Spinal cord (tissue), 9 donors: ENCODE measurements at regions not wholly inside any gene's neighbourhood (a gene's known extent, or its start where the extent isn't known, plus 50 kb on each side); places are given as distances from the start of the nearest gene placed in this dataset.
A peak's percentile ranks its signal among the peaks of the same experiment; 100 is the strongest.
"Not testable (repeated sequence)": the region's sequence is repeated elsewhere in the genome, so short reads cannot be mapped to it uniquely, and the experiment has no call there.

Experiments used
- DNase-seq, 6 donors: peaks; one replicate each; pipeline versions ENCODE4 v3.0.0 to v3.0.0-alpha.2; 2013 to 2015; ENCODE audit warnings: low spot score in 6 of 6, low read depth in 4 of 6
- H3K27ac ChIP-seq: one replicate; pipeline ENCODE4 v1.5.1; 2013; ENCODE audit warnings: low read depth, low read length, control low read depth
- H3K27me3 ChIP-seq: one replicate; pipeline ENCODE4 v1.6.1; 2013; ENCODE audit warnings: low read length; ENCODE audit not compliant: control insufficient read depth, insufficient read depth
- H3K36me3 ChIP-seq: one replicate; pipeline ENCODE4 v1.6.1; 2013; ENCODE audit warnings: low read length; ENCODE audit not compliant: control insufficient read depth, insufficient read depth
- H3K4me1 ChIP-seq: one replicate; pipeline ENCODE4 v1.6.1; 2013; ENCODE audit warnings: low read length; ENCODE audit not compliant: control insufficient read depth, insufficient read depth
- H3K4me3 ChIP-seq: one replicate; pipeline ENCODE4 v1.5.1; 2013; ENCODE audit warnings: low read depth, low read length, control low read depth
- H3K9me3 ChIP-seq: one replicate; pipeline ENCODE4 v1.6.1; 2013; ENCODE audit warnings: low read length; ENCODE audit not compliant: control insufficient read depth, insufficient read depth
- WGBS: methylation state at CpG from one replicate; pipeline ENCODE4 v1.1.5; 2013; ENCODE audit warnings: missing lambda C conversion rate; ENCODE audit not compliant: insufficient coverage; 5-methylcytosine and 5-hydroxymethylcytosine counted together
- donor health status: healthy.

DNA sequence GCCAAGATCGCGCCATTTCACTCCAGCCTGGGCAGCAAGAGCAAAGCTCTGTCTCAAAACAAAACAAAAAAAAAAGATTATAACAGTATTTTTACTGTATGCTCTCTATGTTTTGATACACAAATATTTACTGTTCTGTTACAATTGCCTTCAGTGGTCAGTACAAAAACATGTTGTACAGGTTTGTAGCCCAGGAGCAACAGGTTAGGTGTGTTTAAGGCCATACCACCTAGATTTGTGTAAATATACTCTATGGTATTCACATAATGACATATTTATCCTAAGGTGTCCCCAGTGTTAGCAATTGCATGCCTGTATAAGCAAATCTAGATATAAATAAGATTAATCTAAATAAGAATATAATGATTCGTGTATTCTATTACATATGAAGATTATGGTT lies 625.0 kb downstream of the TMEM182 start:
- Histone ChIP-seq H3K4me1 (no peaks in the 10 kb centered on the region), H3K27ac (no peak overlapping the region), H3K4me3 (no peak overlapping the region), H3K36me3 (no peaks in the 10 kb centered on the region), H3K9me3 (no peaks in the 10 kb centered on the region), H3K27me3 (no peaks in the 10 kb centered on the region)
- WGBS = no CpG with 5 or more reads among the region's 3 CpGs
- DNase-seq = no peak

DNA sequence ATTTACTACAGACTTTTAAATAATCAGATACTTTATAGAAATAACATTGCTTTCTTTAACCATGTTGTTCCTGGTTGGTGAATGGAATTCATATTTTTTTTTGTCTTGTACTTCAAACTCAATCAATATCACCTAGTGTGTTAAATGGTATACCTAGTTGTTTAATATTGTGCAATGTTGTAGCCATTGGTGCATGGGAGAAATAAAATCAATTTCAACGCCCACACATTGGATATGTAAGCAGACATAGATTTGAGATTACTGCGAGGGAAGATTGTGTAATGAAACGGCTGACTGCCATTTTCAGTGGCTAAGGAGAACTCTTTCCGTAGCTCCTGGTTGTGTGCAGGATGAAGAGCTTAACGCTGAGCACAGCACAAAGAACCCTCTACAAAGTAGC lies 626.1 kb downstream of the TMEM182 start:
- Histone ChIP-seq H3K36me3 (no peaks in the 10 kb centered on the region), H3K9me3 (no peaks in the 10 kb centered on the region), H3K4me1 (no peaks in the 10 kb centered on the region), H3K27ac (no peak overlapping the region), H3K4me3 (no peak overlapping the region), H3K27me3 (no peaks in the 10 kb centered on the region)
- 81% methylated on average over 3 of the region's 5 CpGs for WGBS
- DNase-seq = no peak

DNA sequence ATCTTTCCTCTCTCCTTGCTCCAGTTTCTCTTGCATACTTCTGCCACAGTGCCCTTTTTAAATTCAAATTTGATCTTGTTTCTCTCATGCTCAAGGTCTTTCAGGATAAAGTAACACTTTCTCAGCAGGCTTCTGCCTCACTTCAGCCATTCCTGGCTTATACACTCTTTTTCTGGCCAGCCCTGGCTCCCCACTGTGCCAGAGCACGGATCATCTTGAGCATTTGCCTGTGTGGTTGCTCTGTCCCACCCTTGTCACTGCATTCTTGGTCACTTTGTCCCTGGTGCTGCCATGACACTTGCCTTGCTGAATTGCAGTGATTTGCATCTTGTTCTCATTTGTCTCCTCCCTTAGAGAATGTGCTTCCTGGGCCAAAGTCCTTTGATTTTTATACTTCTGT lies 634.3 kb downstream of the TMEM182 start:
- no peaks in the 10 kb centered on the region for H3K4me1 ChIP-seq
- H3K4me3 ChIP-seq = no peak overlapping the region
- no peaks in the 10 kb centered on the region for H3K36me3 ChIP-seq
- H3K27me3 ChIP-seq = no peaks in the 10 kb centered on the region
- H3K27ac ChIP-seq = no peak overlapping the region
- no peaks in the 10 kb centered on the region for H3K9me3 ChIP-seq
- WGBS = 17% methylated on average over 1 of the region's 1 CpG
- peak in 1 of 6 donors; percentile 12 for DNase-seq

DNA sequence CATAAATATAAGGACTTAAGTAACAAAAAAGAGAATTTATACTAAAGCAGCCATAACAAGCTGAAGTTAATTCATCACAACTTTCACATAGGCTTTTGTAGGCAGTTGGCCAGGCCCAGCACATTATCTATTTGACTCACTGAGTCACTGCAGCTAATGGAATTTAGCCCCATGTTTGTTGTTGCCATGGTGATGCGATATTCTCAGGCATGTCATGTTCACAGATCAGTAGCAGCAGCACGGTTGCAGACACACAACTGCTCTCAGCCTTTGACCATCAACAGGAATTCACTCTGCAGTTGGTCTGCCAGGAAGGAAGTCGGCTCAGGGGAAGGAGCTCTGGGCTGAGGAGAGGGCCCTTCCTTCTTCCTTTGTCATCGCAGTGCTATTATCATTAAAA lies 639.8 kb downstream of the TMEM182 start:
- H3K27me3 ChIP-seq = no peaks in the 10 kb centered on the region
- H3K4me3 ChIP-seq = no peak overlapping the region
- H3K27ac ChIP-seq = no peak overlapping the region
- no peaks in the 10 kb centered on the region for H3K9me3 ChIP-seq
- 17% methylated on average over 1 of the region's 4 CpGs for WGBS
- DNase-seq = peak; percentile 50 to 95 (median 66)
- H3K4me1 ChIP-seq = peaks cover 6% of the 10 kb centered on the region
- no peaks in the 10 kb centered on the region for H3K36me3 ChIP-seq

DNA sequence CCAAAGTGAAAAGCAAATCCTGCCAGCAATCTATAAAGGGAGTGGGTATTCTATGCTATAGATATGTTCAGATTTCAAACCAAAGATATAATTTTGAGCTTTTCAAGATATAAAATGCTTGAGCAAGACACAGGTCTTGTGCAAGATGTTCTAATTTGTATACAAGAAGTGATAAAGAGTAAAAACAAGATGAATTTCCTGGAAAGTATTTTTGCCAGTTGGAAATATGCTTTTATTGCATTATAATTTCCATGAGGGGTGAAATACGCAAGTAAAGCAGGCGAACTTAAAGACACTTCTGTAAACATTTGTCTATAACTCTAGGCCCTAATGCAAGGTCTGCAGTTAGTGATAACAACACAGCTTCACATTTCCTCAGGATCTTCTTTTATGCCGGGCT lies 640.5 kb downstream of the TMEM182 start:
- H3K9me3 ChIP-seq = no peaks in the 10 kb centered on the region
- no peaks in the 10 kb centered on the region for H3K27me3 ChIP-seq
- no peak overlapping the region for H3K27ac ChIP-seq
- WGBS = no CpG with 5 or more reads among the region's 3 CpGs
- H3K4me3 ChIP-seq = no peak overlapping the region
- no peak for DNase-seq
- H3K36me3 ChIP-seq = no peaks in the 10 kb centered on the region
- H3K4me1 ChIP-seq = peaks cover 6% of the 10 kb centered on the region

DNA sequence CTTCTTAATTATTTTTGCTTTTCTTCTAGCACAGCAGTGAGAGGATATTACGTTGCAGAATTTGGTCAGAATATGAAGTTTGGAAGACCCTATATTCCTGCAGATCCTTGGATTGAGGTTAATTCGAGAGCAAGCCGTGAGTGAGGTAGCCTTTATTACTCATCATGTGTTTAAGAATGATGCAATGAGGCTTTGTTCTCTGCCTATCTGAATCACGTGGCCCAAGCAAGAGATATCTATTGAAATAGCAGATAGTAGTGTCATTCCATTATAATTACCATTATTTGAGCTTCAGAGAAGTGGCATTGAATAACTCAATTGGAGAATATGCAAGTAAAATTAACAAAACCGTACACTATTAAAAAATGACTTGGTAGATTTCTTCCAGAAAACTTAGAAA lies 641.1 kb downstream of the TMEM182 start:
- H3K36me3 ChIP-seq = no peaks in the 10 kb centered on the region
- peaks cover 6% of the 10 kb centered on the region for H3K4me1 ChIP-seq
- no peaks in the 10 kb centered on the region for H3K9me3 ChIP-seq
- no CpG with 5 or more reads among the region's 5 CpGs for WGBS
- H3K27ac ChIP-seq = no peak overlapping the region
- H3K27me3 ChIP-seq = no peaks in the 10 kb centered on the region
- no peak overlapping the region for H3K4me3 ChIP-seq
- no peak for DNase-seq

DNA sequence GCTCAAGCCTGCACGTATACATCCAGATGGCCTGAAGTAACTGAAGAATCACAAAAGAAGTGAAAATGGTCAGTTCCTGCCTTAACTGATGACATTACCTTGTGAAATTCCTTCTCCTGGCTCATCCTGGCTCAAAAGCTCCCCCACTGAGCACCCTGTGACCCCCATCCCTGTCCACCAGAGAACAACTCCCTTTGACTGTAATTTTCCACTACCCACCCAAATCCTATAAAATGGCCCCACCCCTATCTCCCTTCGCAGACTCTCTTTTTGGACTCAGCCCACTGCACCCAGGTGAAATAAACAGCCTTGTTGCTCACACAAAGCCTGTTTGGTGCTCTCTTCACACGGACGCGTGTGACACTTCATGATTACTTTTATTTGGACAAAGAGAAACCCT lies 641.6 kb downstream of the TMEM182 start:
- H3K9me3 ChIP-seq, H3K4me1 ChIP-seq, H3K27ac ChIP-seq, DNase-seq, H3K4me3 ChIP-seq, H3K27me3 ChIP-seq, H3K36me3 ChIP-seq: not testable (repeated sequence)
- 86% methylated on average over 2 of the region's 5 CpGs for WGBS

DNA sequence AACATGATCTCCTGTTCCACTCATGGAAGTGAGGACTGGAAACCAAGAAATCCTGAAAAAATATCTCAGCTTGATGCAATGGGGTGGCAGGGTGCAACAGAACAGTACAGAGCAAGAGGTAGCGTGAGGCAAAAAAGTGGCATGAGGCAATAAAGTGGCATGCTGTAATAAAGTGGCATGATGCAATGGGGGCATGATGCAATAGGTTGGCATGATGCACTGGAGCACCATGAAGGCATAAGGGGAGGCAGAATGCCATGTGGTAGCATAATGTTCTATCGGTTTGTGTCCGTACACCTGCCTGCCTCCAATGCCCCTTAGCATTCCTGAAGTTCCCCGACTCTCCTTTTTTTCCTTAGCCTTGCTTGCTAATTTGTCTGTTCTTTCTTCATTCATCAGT lies 648.4 kb downstream of the TMEM182 start:
- H3K9me3 ChIP-seq = no peaks in the 10 kb centered on the region
- DNase-seq = no peak
- H3K27ac ChIP-seq = no peak overlapping the region
- H3K27me3 ChIP-seq = no peaks in the 10 kb centered on the region
- no peaks in the 10 kb centered on the region for H3K36me3 ChIP-seq
- no peak overlapping the region for H3K4me3 ChIP-seq
- H3K4me1 ChIP-seq = no peaks in the 10 kb centered on the region
- WGBS = 91% methylated on average over 4 of the region's 4 CpGs

DNA sequence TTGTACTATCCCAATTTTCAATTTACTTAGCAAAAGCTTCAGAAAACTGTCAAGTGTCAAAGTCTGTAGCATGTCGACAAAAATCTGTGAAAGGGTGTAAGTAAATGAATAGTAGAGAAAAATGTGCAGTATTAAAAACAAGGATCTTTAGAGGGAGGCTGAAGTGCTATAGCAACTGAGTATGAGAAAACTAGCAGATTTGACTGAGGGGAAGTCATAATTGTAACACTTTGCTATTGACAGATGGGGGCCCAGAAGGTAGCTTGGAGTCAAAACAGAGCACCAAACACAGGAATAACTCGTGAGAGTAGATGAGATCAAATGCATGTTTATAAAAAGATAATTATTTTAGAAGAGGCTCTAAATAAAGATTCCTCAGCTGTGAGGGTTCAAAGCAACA lies 657.7 kb downstream of the TMEM182 start:
- H3K27ac ChIP-seq = no peak overlapping the region
- no peak overlapping the region for H3K4me3 ChIP-seq
- peak in 1 of 6 donors; percentile 89 for DNase-seq
- H3K36me3 ChIP-seq = no peaks in the 10 kb centered on the region
- H3K9me3 ChIP-seq = no peaks in the 10 kb centered on the region
- WGBS = 71% methylated on average over 1 of the region's 2 CpGs
- H3K27me3 ChIP-seq = no peaks in the 10 kb centered on the region
- H3K4me1 ChIP-seq = no peaks in the 10 kb centered on the region

DNA sequence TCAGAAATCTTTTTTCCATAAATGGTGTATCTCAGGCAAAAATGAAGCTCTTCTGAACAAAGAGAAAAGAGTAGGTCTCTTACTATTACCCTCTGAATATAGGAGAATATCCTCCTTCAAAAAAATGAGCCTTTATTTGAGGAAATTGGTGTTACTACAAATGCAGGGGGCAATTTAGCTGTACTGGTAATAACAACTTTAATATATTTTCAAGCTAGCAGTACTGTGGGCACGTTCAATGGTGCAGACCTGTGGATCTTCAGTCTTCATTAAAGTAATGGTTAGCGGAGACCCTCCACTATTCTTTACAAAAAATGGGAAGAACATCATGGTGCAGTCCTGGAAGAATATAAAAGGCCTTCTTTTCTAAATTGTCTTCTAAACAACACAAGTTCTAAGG lies 661.3 kb downstream of the TMEM182 start:
- H3K9me3 ChIP-seq = no peaks in the 10 kb centered on the region

More for the DNA sequence above, 661.3 kb downstream of the TMEM182 start:
- no peak overlapping the region for H3K27ac ChIP-seq
- H3K4me1 ChIP-seq = no peaks in the 10 kb centered on the region
- H3K36me3 ChIP-seq = no peaks in the 10 kb centered on the region
- H3K4me3 ChIP-seq = no peak overlapping the region
- no CpG with 5 or more reads among the region's 2 CpGs for WGBS
- H3K27me3 ChIP-seq = no peaks in the 10 kb centered on the region
- DNase-seq = no peak
